ENCODE measurements at regions not wholly inside any gene's neighbourhood (a gene's known extent, or its start where the extent isn't known, plus 50 kb on each side); places are given as distances from the start of the nearest gene placed in this dataset.
"Not testable (repeated sequence)": the region's sequence is repeated elsewhere in the genome, so short reads cannot be mapped to it uniquely, and the experiment has no call there.

GRCh38 chr21:36207577-36208320 lies 51.1 kb downstream of the DOP1B start:
- no peak for DNase-seq

- no peak for DNase-seq
Observed at GRCh38 chr21:36208326-36209013, 51.8 kb downstream of the DOP1B start.

GRCh38 chr21:36209626-36210171 lies 53.1 kb downstream of the DOP1B start:
- peak; percentile 44 for DNase-seq

DNA sequence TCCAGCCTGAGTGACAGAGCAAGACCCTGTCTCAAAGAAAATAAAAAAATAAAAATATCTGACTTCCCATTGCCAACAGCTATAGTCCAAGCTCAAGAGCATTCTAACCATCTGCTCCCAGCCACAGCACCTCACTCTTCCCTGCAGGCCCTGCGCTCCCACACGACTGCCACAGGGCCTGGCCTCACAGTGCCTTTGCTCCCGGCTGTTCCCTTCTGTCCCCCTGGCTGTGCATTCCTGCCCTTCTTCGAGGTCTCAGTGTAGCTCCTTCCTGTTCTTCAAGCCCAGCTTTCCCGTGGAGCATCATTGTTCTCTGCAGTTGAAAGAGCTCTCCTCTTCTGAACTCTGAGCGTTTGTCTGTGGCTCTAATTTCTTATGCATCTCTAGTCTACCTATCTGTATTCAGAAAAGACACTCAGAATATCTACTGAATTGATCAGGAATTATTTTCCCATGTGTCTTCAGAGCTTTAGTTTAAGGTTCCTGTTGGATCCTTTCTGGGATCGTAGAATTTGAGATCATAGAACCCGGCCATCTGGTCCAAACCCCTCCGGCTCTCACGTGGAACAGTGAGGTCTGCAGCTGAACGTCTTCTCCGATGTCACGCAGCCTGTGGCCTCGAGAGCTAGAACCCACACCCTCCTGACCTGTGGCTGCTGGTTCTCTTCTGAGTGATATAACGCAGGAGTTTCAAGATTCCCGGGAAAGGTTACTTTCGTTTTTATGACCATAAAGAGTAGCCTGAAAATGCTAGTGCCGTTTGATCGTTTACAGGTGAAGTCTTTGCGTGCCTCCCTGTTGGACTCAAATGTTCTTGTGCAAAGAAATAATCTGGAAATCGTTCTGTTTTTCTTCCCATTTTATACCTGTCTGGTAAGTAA lies 54.4 kb downstream of the DOP1B start:
- DNase-seq: no peak

DNA sequence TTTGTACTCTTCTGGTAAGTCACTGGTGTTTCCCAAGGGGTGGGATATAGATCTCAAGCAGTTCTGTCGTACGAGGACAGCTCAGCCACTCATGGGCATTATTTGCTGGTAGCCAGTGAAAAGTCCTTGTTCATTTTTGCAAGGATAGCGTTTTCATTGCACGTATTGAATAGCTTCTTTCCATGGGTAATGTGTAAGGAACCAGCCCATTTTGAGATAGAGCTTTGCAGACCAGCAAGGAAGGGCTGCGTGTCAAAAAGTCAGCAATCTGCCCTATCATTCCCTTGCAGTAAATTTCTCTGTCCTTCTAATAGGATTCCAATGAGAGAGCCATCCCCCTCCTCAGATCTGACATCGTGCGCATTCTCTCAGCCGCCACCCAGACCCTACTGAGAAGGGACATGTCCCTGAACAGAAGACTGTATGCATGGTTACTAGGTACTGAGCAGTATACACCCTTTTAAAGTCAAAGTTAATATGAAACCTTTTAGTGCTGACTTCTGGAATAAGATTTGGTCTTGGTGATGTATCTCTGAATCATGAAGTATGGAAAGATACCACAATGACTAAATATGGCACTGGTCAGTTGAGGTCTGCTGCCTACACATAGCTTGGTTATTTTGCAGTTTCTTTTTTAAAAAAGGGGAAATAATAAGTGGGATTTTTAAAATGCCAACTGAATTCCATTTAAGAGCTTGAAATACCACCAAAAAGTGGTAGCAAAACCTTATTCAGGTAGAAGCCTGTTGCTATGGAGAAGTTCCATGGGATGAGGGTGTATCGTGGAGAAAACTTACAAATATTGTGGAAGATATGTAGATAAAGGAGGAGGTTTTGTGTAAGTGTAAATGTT lies 55.3 kb downstream of the DOP1B start:
- DNase-seq: no peak

DNA sequence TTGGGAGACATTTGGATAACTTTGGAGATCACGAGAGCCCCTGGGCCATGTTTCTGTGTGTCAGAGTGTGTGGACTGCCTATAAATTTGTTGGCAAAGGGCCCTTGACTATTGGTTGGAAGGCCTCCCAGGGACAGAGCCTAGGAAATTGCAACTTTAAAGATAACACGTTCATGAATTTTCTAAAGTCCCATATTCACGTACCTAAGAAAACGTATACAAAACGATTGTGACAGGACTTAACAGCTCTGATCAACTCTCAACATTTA lies 55.8 kb downstream of the DOP1B start:
- no peak for DNase-seq

DNA sequence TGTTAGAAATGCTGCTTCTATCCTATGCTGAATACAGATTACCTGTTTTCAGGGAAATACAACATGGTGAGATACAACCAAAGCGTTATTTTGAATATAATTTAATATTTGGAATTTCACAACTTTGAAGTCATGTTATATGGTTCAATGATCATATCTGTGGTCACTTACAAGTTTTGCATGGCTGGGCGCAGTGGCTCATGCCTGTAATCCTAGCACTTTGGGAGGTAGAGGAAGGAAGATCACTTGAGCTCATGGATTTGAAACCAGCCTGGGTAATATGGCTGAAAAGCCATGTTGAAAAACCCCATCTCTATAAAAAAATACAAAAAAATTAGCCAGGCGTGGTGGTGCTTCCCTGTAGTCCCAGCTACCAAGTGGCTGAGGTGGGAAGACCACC lies 57.9 kb downstream of the DOP1B start:
- DNase-seq: no peak

- no peak for DNase-seq
Observed at GRCh38 chr21:36217743-36218142, 61.1 kb downstream of the DOP1B start.

- DNase-seq: no peak
Observed at GRCh38 chr21:36218691-36219090, 62.1 kb downstream of the DOP1B start.

GRCh38 chr21:36223451-36223850 lies 66.8 kb downstream of the DOP1B start:
- no peak for DNase-seq

GRCh38 chr21:36229181-36229580 lies 72.6 kb downstream of the DOP1B start:
- DNase-seq: no peak

GRCh38 chr21:36231444-36231843 lies 74.8 kb downstream of the DOP1B start:
- DNase-seq: not testable (repeated sequence)

GRCh38 chr21:36232641-36233040 lies 76.0 kb downstream of the DOP1B start:
- DNase-seq: no peak

- DNase-seq: no peak
Observed at GRCh38 chr21:36235058-36235582, 78.5 kb downstream of the DOP1B start.

GRCh38 chr21:36236052-36236730 lies 79.6 kb downstream of the DOP1B start:
- no peak for DNase-seq

GRCh38 chr21:36237441-36237840 lies 80.8 kb downstream of the DOP1B start:
- DNase-seq: no peak

DNA sequence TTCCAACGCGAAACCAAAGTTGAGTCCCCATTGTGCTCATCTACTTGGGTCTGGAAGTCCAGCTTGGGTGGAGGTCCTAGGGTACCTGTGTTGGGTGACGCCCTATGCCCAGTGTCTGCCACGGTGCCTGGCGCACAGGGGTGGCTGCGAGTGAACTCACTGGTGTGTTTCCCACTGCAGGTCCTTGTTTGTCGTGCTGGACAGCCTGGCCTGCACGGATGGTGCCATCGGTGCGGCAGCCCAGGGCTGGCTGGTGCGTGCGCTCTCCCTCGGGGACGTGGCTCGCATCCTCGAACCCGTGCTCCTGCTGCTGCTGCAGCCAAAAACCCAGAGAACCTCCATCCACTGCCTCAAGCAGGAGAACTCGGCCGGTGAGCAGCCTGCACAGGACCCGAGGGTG lies 80.4 kb upstream of the MORC3 start:
- no peak for DNase-seq

DNA sequence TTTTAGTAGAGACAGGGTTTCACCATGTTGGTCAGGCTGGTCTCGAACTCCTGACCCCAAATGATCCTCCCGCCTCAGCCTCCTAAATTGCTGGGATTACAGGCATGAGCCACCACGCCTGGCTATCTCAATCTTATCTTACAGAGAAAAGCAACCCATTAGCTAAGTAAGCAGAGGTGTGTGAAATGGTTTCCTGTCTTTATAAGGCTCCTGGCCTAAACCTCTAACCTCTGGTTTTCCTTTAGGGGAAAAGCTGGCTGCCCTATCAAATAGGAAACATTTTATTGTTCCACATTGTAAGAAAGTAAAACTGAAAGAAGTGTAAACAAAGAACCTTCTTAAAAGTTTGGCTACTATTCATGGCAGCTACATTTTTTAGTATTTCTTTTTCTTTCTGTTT lies 78.3 kb upstream of the MORC3 start:
- no peak for DNase-seq

- DNase-seq: no peak
Observed at GRCh38 chr21:36245115-36245514, 74.9 kb upstream of the MORC3 start.

GRCh38 chr21:36245649-36246048 lies 74.3 kb upstream of the MORC3 start:
- no peak for DNase-seq

DNA sequence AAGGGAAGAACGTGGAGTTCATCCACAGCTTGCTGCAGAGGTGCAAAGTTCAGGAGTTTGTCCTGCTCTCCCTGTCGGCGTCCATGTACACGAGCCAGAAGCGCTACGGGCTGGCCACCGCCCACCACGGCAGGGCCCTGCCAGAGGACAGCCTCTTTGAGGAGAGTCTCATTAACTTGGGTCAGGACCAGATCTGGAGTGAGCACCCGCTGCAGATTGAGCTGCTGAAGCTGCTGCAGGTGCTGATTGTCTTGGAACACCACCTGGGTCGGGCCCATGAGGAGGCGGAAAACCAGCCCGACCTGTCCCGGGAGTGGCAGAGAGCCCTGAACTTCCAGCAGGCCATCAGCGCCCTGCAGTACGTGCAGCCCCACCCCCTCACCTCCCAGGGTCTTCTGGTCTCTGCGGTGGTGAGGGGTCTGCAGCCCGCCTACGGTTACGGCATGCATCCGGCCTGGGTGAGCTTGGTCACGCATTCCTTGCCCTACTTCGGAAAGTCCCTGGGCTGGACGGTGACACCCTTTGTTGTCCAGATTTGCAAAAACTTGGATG lies 73.8 kb upstream of the MORC3 start:
- no peak for DNase-seq

Measured in CD4-positive, alpha-beta T cell treated with Interleukin-4 for 4 hours (primary cell).